ENCODE measurements at regions not wholly inside any gene's neighbourhood (a gene's known extent, or its start where the extent isn't known, plus 50 kb on each side); places are given as distances from the start of the nearest gene placed in this dataset.
A peak's percentile ranks its signal among the peaks of the same experiment; 100 is the strongest.
"Not testable (repeated sequence)": the region's sequence is repeated elsewhere in the genome, so short reads cannot be mapped to it uniquely, and the experiment has no call there.

DNA sequence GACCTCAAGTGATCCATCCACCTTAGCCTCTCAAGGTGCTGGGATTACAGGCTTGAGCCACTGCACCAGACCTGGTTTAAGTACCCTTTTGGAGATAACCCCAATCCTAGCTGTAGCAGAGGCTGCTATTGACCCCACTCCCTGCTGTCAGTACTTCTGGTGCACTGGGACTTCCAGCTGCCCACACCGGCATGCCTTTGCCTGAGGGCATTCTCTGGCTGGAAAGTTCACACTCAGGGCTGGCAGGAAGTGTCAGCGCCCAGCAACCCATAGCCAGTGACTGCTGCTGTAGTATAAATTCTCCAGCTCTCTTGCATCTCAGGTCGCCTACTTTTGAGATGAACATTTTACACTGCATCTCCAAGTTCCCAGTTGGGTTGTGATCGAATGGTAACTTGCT lies 75.3 kb downstream of the UTRN start:
- no peak for DNase-seq

GRCh38 chr6:144361016-144361415 lies 75.9 kb downstream of the UTRN start:
- no peak for DNase-seq

- DNase-seq: no peak
Measured at GRCh38 chr6:144362042-144363018, 77.2 kb downstream of the UTRN start.

GRCh38 chr6:144364208-144364720 lies 79.1 kb downstream of the UTRN start:
- DNase-seq: no peak

DNA sequence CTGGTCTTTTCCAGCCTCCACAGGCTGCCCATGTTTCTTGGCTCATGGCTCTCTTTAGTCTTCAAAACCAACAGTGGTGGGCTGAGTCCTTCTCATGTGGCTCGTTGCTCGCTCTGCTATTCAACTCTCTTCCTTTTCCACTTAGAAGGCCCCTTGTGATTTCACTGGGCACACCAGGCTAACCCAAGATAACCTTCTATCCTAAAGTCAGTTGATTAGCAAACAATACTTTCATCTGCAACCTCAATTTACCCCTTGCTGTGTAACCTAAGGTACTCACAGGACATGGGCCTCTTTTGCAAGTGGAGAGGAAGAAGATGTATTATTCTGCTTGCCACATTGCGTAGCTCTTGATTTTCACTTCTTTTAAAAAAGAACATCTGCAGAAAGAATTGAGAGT lies 79.6 kb downstream of the UTRN start:
- no peak for DNase-seq

DNA sequence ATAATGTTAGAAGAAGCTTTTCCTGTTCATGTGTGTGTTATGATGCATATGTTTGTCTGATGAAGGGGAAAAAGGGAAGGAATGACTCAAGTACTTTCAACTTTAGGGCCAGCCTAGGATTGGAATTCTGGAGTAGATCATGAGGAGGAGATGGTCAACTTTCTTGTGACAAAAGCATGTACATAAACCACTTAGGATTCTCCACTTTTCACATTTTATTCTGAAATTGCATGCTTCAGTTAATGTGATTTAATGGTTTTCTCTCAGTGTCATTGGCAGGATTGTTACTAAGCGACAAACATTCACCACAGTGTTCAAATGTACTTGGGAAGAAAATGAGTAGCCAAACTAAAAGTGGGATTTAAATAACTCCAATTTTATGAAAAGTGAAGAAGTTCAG lies 80.1 kb downstream of the UTRN start:
- no peak for DNase-seq

DNA sequence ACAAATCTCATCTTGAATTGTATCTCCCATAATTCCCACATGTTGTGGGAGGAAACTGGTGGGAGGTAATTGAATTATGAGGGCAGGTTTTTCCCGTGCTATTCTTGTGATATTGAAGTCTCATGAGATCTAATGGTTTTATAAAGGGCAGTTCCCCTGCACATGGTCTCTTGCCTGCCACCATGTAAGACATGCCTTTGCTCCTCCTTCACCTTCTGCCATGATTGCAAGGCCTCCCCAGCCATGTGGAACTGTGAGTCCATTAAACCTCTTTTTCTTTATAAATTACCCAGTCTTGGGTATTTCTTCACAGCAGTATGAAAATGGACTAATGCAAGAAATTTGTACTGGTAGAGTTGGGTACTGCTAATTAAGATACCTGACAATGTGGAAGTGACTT lies 84.6 kb downstream of the UTRN start:
- DNase-seq: not testable (repeated sequence)

DNA sequence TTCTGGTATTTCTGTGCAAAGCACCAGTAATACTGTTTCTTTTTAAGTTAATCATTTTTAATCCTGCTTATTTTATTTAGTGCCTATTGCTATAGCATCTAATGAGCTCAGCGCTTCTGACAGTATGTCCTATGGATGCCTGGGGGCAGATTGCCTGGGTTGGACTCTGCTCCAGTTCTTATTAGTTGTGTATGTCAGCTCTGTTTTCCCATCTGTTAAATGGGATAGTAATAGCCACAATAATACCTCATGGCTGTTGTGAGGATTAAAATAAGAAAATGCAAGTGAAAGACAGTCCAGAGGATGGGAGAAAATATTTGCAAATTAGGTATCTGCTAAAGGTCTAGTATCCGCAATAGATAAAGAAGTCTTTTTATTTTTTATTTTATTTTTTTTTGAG lies 87.0 kb downstream of the UTRN start:
- DNase-seq: no peak

DNA sequence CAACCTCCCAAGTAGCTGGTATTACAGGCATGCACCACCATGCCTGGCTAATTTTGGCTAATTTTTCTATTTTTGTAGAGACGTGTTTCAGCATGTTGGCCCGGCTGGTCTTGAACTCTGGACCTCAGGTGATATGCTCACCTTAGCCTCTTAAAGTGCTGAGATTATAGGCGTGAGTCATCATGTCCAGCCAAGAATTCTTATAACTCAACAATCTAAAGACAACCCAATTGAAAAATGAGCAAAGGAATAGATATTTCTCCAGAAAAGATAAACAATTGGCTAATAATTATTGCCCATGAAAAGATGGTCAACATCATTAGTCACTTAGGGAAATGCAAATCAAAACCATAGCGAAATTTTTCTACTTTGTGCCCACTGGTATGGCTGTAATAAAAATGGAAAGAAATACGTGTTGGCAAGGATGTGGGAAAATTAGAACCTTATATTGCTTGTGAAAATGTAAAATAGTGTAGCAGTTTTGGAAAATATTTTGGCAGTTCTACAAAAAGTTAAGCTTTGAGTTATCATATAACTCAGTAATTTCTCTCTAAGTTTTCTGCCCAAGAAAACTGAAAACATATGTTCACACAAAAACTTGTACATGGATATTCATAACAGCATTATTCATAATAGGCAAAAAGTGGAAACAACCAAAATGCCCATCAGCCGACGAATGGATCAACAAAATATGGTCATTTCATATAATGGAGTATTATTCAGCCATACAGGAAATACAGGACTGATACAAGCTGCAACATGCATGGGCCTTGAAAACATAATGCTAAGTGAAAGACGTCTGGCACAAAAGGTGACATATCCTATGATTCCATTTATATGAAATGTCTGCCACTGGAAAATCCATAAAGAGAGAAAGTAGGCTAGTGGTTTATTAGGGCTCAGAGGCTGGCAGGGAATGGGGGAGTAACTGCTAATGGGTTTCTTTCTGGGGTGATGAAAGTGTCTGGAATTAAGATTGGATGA lies 87.8 kb downstream of the UTRN start:
- DNase-seq: peak; percentile 58

DNA sequence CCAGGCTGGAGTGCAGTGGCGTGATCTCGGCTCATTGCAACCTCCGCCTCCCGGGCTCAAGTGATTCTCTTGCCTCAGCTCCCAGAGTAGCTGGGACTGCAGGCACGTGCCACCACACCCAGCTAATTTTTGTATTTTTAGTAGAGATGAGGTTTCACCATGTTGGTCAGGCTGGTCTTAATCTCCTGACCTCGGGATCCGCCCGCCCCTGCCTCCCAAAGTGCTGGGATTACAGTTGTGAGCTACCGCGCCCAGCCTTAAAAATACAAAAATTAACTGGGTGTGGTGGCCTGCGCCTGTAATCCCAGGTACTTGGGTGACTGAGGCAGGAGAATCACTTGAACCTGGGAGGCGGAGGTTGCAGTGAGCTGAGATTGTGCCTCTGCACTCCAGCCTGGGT lies 89.4 kb downstream of the UTRN start:
- not testable (repeated sequence) for DNase-seq

GRCh38 chr6:144377586-144378210 lies 92.6 kb downstream of the UTRN start:
- no peak for DNase-seq

- no peak for DNase-seq
Measured at GRCh38 chr6:144378437-144378836, 93.3 kb downstream of the UTRN start.

DNA sequence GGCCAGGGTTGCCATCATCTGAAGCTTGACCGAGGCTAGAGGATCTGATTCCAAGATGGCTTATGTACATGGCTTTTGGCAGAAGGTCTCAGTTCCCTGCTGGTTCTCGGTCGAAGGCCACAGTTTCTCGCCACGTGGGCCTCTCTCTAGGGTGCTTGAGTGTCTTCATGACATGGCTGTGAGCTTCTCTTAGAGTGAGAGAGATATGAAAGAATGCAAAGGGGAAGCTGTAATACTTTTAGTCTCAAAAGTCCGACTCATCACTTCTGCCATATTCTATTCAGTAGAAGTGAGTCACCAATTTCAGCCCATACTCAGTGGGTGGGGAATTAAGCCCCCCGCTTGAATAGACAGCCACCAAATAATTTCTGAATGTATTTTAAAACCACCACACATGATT lies 94.2 kb downstream of the UTRN start:
- DNase-seq: no peak

DNA sequence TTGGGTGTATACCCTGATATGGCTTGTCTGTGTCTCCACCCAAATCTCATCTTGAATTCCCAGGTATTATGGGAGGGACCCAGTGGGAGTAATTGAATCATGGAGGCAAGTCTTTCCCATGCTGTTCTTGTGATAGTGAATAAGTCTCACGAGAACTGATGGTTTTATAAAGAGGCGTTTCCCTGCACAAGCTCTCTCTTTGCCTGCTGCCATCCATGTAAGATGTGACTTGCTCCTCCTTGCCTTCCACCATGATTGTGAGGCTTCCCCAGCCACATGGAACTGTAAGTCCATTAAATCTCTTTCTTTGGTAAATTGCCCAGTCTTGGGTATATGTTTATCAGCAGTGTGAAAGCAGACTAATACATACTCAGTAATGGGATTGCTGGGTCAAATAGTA lies 96.4 kb downstream of the UTRN start:
- not testable (repeated sequence) for DNase-seq

GRCh38 chr6:144383336-144383735 lies 98.2 kb downstream of the UTRN start:
- DNase-seq: no peak

- DNase-seq: no peak
Measured at GRCh38 chr6:144384427-144384826, 99.3 kb downstream of the UTRN start.

- DNase-seq: not testable (repeated sequence)
Measured at GRCh38 chr6:144389474-144389873, 104.3 kb downstream of the UTRN start.

DNA sequence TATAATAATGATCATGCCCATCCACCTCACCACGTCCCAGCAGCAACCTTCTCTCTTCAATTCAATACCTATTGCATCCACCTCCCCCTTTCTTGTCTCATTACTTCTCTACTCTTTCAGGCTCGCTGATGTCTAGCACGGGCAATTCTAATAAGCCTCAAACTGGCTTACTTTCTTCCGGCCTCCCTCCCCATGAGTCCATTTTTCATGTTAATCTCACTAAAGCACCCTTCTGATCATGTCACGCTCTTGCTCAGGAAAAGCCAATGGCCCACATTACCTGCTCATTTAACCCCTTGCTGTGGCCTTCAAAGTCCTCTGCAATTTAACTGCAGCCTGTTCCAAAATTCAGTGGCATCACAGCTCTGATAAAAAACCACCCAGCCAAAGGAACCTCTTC lies 105.1 kb downstream of the UTRN start:
- DNase-seq: no peak

DNA sequence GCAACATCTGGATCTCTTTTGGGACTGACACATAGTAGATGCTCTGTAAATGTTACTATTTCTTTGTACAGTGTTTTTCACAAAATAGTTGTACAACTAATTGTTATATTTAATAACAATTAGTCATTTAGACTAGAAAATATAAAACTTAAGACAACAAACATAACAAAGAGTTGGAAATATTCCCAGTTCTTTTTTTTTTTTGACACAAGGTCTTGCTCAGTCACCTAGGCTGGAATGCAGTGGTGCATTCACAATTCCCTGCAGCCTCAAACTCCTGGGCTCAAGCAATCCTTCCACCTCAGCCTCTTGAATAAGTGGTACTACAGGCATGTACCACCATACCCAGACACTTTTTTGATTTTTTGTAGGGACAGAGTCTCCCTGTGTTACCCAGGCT lies 105.8 kb downstream of the UTRN start:
- DNase-seq: no peak

DNA sequence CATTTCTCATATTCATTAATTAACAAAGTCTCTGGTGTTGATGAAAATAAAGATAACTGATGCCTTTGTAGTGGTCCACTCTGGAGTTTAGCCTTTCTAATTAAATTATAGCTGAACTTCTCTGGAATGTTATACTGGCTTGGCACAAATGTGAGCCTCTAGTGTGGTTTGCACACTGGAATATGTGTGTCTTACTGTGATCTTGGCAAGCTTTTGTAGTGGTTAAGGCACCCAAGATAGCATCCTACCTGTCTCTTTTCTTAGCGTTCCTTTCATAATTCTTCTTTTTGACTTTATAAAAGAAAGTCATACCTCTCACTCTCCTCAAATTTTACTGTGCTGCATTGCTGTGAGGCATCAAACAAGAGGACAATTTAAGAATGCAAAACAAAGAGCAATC lies 107.4 kb downstream of the UTRN start:
- no peak for DNase-seq

DNA sequence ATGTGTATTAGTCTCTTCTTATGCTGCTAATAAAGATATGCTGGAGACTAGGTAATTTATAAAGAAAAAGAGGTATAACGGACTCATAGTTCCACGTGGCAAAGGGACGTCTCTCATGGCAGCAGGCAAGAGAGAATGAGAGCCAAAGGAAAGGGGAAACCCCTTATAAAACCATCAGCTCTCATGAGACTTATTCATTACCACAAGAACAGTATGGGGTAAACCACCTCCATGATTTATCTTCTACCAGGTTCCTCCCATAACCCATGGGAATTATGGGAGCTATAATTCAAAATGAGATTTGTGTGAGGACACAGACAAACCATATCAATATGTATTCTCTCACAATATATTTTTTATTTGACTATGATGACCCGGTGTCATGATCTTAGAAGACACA lies 109.1 kb downstream of the UTRN start:
- no peak for DNase-seq

DNA sequence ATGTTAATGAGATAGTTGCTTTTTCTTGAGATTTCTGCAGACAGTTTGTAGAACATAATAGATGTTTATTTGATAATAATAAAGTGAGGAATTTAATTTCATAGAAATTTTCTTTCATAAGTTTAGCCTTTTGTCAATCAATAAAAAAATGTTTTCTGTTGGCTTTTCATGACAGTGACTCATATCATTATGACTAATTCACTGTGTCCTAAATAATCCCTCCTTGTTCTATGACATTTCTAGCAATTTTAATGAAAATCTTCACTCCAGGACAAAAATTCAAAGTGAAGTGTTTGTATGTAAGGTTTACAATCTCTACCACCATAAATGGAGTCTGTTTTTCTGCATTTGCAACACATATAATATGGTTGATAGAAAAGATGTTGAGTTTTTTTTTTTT lies 109.9 kb downstream of the UTRN start:
- DNase-seq: no peak

GRCh38 chr6:144395826-144396225 lies 110.7 kb downstream of the UTRN start:
- DNase-seq: no peak
